GM19239 (cell line): ENCODE measurements at regions not wholly inside any gene's neighbourhood (a gene's known extent, or its start where the extent isn't known, plus 50 kb on each side); places are given as distances from the start of the nearest gene placed in this dataset.
"Not testable (repeated sequence)": the region's sequence is repeated elsewhere in the genome, so short reads cannot be mapped to it uniquely, and the experiment has no call there.

ENCODE experiments used
- DNase-seq: peaks from one replicate; pipeline ENCODE4 v3.0.0; 2011; ENCODE audit warnings: low spot score; ENCODE audit not compliant: insufficient read length
- FAIRE-seq: peaks from 2 replicates; lab custom pipeline; 2011; peaks lifted over from hg19 to GRCh38; lab: Jason Lieb, UNC

GRCh38 chr5:89542736-89543135 lies 659.8 kb upstream of the MEF2C start:
- FAIRE-seq (no peak), DNase-seq (no peak)

GRCh38 chr5:89537800-89538199 lies 654.8 kb upstream of the MEF2C start:
- FAIRE-seq (no peak), DNase-seq (no peak)

- no peak for FAIRE-seq
- no peak for DNase-seq
These were observed 653.0 kb upstream of the MEF2C start for GRCh38 chr5:89536020-89536419.

- FAIRE-seq (no peak), DNase-seq (no peak)
These were observed 652.4 kb upstream of the MEF2C start for GRCh38 chr5:89535411-89535810.

GRCh38 chr5:89534331-89534730 lies 651.3 kb upstream of the MEF2C start:
- no peak for DNase-seq
- no peak for FAIRE-seq

GRCh38 chr5:89524785-89525184 lies 641.8 kb upstream of the MEF2C start:
- DNase-seq (no peak), FAIRE-seq (no peak)

- not testable (repeated sequence) for DNase-seq, FAIRE-seq
These were observed 640.9 kb upstream of the MEF2C start for GRCh38 chr5:89523867-89524266.

GRCh38 chr5:89520771-89521170 lies 637.8 kb upstream of the MEF2C start:
- peak; percentile 37 for FAIRE-seq
- no peak for DNase-seq

GRCh38 chr5:89513299-89514044 lies 630.5 kb upstream of the MEF2C start:
- DNase-seq (no peak), FAIRE-seq (no peak)

GRCh38 chr5:89504051-89504450 lies 621.1 kb upstream of the MEF2C start:
- FAIRE-seq (peak; percentile 8), DNase-seq (no peak)

GRCh38 chr5:89499787-89500186 lies 616.8 kb upstream of the MEF2C start:
- no peak for DNase-seq
- no peak for FAIRE-seq

GRCh38 chr5:89498699-89499098 lies 615.7 kb upstream of the MEF2C start:
- DNase-seq (no peak), FAIRE-seq (no peak)

GRCh38 chr5:89493414-89493813 lies 610.4 kb upstream of the MEF2C start:
- FAIRE-seq (no peak), DNase-seq (no peak)

GRCh38 chr5:89484962-89485361 lies 602.0 kb upstream of the MEF2C start:
- FAIRE-seq (peak; percentile 23), DNase-seq (no peak)

- DNase-seq (no peak), FAIRE-seq (no peak)
These were observed 597.5 kb upstream of the MEF2C start for GRCh38 chr5:89480406-89481007.

- FAIRE-seq = no peak
- DNase-seq = no peak
These were observed 595.9 kb upstream of the MEF2C start for GRCh38 chr5:89478851-89479250.

- no peak for DNase-seq
- FAIRE-seq = no peak
These were observed 590.2 kb upstream of the MEF2C start for GRCh38 chr5:89473196-89473595.

GRCh38 chr5:89471541-89471940 lies 588.6 kb upstream of the MEF2C start:
- FAIRE-seq = no peak
- DNase-seq = no peak

- FAIRE-seq (no peak), DNase-seq (no peak)
These were observed 588.1 kb upstream of the MEF2C start for GRCh38 chr5:89471115-89471514.

- DNase-seq (no peak), FAIRE-seq (no peak)
These were observed 587.7 kb upstream of the MEF2C start for GRCh38 chr5:89470658-89471057.

GRCh38 chr5:89458332-89458656 lies 575.3 kb upstream of the MEF2C start:
- DNase-seq (no peak), FAIRE-seq (peak; percentile 47)
